ENCODE measurements at regions not wholly inside any gene's neighbourhood (a gene's known extent, or its start where the extent isn't known, plus 50 kb on each side); places are given as distances from the start of the nearest gene placed in this dataset.
"Not testable (repeated sequence)": the region's sequence is repeated elsewhere in the genome, so short reads cannot be mapped to it uniquely, and the experiment has no call there.

DNA sequence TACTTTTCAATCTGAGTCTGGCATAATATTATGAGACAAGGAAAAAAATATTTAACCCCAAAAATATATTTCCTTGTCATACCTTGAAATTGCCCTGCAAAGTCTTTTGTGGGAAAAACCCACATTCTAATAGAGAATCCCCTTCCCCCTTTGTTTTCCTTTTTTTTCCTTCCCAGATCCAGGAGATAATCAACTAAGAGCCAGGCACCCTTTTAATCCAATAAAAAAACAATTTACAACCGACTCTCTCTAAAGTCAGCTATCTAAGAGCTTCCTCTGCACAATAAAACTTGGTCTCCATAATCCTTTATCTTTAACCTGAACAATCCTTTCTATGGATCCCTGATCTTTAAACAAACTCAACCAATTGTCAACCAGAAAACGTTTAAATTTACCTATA, 163.5 kb downstream of the PHF8 start:
- not testable (repeated sequence) for TF ChIP-seq CTCF, POLR2AphosphoS5, POLR2A (IDR thresholded peaks at IDR 0.05)

All from transverse colon (tissue), 4 donors.